Large intestine (tissue), 3 donors: ENCODE measurements at regions not wholly inside any gene's neighbourhood (a gene's known extent, or its start where the extent isn't known, plus 50 kb on each side); places are given as distances from the start of the nearest gene placed in this dataset.
"Not testable (repeated sequence)": the region's sequence is repeated elsewhere in the genome, so short reads cannot be mapped to it uniquely, and the experiment has no call there.

ENCODE experiments used
- DNase-seq, 2 donors: peaks; one replicate each; pipeline versions ENCODE4 v3.0.0 to v3.0.0-alpha.2; 2013
- H3K27ac ChIP-seq: one replicate; pipeline ENCODE4 v1.5.1; 2013; ENCODE audit warnings: low read length
- H3K27me3 ChIP-seq: 2 replicates; pipeline ENCODE4 v1.6.1; 2013; ENCODE audit warnings: low read length; ENCODE audit not compliant: control insufficient read depth, insufficient read depth
- H3K36me3 ChIP-seq: 2 replicates; pipeline ENCODE4 v1.6.1; 2013; ENCODE audit warnings: low read length; ENCODE audit not compliant: control insufficient read depth, insufficient read depth
- H3K4me1 ChIP-seq: one replicate; pipeline ENCODE4 v1.6.1; 2013; ENCODE audit warnings: low read length; ENCODE audit not compliant: control insufficient read depth, insufficient read depth
- H3K4me3 ChIP-seq: one replicate; pipeline ENCODE4 v1.5.1; 2013; ENCODE audit warnings: low read length
- H3K9me3 ChIP-seq: one replicate; pipeline ENCODE4 v1.6.1; 2013; ENCODE audit warnings: mild to moderate bottlenecking, low read depth, low read length, moderate library complexity; ENCODE audit not compliant: control insufficient read depth
- WGBS: methylation state at CpG from one replicate; pipeline ENCODE4 v1.1.5; 2013; ENCODE audit warnings: low lambda C conversion rate; ENCODE audit not compliant: insufficient coverage; 5-methylcytosine and 5-hydroxymethylcytosine counted together

DNA sequence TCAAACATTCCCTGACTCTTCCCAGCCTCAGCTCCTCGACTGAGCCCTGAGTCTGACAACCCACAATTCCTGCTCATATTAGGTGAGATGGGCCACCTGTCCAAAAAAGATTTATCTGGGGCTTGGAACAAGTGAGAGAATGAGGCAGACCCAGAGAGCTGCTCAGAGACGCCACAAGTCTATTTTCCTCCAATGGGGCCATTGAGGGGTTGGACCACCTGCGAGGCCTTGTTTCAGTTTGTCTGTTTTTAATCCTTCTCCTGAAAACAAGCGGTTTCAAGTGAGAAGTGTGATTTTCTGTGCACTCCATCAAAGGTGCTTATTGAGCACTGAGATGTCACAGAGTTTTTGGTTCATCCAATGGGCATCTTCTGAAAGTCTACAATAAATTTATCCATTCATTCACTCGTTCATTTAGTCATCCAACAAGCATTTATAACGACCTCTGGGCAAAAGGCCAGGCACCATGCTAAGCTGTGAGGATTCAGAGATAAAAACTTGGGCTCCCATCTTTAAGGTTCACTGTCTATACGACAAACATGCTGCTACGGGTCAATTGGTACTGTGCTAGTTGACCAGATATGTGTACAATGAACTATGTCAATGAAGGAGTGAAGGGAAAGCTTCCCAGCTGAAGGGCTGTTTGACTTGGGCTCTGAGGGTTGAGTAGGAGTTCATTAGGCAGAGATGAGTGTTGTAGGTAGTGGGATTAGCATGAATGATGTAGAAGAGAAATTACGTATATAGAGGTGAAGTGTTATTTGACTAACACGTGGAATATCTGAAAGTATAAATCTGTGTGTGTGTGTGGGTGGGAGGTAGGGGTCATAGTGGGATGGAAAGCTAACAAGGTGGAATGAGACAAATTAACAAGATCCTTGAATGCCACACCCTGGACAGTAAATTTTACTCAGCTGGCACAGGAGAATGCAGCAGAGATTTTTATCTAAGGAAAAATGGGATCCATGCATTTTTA lies 168.9 kb downstream of the MIAT start:
- Histone ChIP-seq H3K36me3 (no peaks in the 10 kb centered on the region), H3K9me3 (no peaks in the 10 kb centered on the region), H3K4me1 (no peaks in the 10 kb centered on the region), H3K27ac (no peak overlapping the region), H3K27me3 (no peaks in the 10 kb centered on the region), H3K4me3 (no peak overlapping the region)
- no peak for DNase-seq
- WGBS: no CpG with 5 or more reads among the region's 10 CpGs

DNA sequence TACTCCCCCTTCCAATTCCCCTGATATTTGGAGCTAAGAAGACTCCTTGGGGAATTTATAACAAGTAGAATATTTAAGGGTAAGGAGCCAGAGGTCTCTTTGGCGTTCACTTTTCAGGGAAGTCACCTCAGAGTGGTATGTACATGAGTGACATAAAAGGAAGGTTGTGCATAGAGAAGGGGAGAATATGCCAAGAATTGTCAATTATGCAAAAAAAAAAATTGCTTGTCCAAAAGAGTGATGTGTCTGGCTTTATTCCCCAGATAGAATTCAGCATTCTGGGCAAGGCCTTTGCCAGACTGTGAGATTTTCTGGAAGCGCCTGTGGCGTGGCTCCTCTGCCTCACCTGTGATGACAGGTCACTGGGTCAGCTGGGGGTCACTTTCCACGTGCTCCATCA lies 170.2 kb downstream of the MIAT start:
- H3K4me1 ChIP-seq: no peaks in the 10 kb centered on the region
- H3K27me3 ChIP-seq: no peaks in the 10 kb centered on the region
- WGBS: 100% methylated on average over 1 of the region's 4 CpGs
- DNase-seq: no peak
- H3K27ac ChIP-seq: no peak overlapping the region
- no peaks in the 10 kb centered on the region for H3K9me3 ChIP-seq
- H3K36me3 ChIP-seq: no peaks in the 10 kb centered on the region
- H3K4me3 ChIP-seq: no peak overlapping the region

DNA sequence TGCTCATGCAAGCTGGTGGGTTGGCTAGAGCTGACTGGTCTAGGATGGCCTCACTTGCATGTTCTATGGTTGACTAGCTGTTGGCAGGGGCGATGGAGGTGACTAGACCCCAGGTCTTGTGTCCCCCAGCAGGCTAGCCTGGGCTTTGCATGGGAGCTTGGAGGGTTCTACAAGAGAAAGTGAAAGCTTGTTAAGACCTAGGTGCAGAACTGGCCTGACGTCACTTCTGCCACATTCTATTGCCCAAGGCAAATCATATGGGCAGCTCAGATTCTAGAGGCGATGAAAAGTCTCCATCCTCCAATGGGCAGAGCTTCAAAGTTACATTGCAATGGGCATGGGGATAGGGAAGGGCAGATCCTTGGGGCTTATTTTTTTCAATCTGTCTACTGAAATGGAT lies 170.9 kb downstream of the MIAT start:
- no peaks in the 10 kb centered on the region for H3K36me3 ChIP-seq
- no peak for DNase-seq
- H3K4me1 ChIP-seq: no peaks in the 10 kb centered on the region
- WGBS: no CpG with 5 or more reads among the region's 3 CpGs
- no peak overlapping the region for H3K4me3 ChIP-seq
- no peaks in the 10 kb centered on the region for H3K27me3 ChIP-seq
- no peak overlapping the region for H3K27ac ChIP-seq
- H3K9me3 ChIP-seq: no peaks in the 10 kb centered on the region

DNA sequence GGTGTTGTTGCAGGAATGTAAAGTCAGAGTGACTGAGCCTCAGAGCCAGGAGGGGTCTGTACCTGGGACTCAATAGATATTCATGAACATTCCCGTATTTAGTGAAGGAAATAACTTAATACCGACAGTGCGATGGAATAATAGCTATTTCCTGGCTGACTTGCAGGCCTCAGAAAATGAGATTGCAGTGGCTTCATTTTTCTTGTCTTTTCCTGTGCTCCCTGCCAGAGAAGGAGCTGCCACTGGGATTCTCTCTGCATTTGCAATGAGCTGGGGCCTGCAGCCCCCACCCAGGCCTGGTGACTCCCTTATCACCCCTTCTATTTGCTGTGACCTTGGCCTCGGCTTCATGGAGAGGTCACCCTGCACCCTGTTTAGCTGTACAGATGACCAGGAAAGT lies 173.4 kb downstream of the MIAT start:
- Histone ChIP-seq H3K27me3 (no peaks in the 10 kb centered on the region), H3K27ac (no peak overlapping the region), H3K9me3 (no peaks in the 10 kb centered on the region), H3K36me3 (no peaks in the 10 kb centered on the region), H3K4me1 (no peaks in the 10 kb centered on the region), H3K4me3 (no peak overlapping the region)
- DNase-seq: no peak
- no CpG with 5 or more reads among the region's 4 CpGs for WGBS

DNA sequence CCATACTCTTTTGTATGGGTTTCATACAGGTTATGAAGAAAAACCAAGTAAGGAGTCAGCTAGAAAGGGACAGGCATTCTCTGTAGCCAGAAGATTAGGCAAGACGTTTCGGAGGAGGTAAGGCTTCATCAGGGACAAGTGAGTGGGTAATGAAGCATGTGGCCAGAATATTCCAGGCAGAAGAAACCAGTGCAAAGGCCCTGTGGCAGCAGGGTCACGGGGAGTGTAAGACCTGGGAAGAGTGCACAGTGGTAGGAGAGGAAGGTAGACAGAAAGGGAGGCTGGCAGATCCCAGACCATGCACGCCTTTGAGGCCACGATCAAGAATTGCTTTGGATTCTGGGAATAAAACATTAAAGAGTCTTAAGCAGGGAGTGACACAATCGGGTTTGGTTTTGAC lies 177.6 kb downstream of the MIAT start:
- Histone ChIP-seq H3K4me3 (no peak overlapping the region), H3K36me3 (no peaks in the 10 kb centered on the region), H3K4me1 (peaks cover 17% of the 10 kb centered on the region), H3K9me3 (no peaks in the 10 kb centered on the region), H3K27ac (no peak overlapping the region), H3K27me3 (no peaks in the 10 kb centered on the region)
- no peak for DNase-seq
- 100% methylated on average over 3 of the region's 6 CpGs for WGBS

DNA sequence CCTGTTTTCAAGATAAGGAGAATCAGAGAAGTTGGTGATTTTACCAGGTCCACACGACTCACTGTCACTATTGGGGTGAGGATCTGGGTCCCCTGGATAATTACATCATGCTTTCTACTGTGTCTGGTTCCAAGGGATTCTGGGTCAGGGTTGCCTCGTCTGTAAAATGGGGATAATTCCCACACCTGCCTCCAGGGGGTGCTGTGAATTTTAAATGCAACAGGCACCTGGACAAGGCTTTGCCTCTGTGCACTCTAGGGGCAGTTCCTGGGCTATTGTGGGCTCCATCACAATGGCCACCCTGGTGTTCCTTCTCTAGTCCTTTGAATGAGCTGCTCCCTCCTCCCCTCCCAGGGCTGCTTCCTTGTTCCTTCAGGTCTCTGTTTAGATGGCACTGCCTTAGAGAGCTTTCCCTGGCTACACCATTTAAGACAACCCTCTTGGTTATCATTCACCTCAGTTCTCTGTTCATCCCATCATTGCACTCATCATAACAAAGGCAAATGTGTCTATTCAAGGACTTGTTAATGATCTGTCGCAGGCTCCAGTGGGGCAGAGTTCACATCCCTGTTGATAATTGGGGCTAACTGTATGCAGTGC lies 178.6 kb downstream of the MIAT start:
- Histone ChIP-seq H3K4me1 (peaks cover 17% of the 10 kb centered on the region), H3K27me3 (no peaks in the 10 kb centered on the region), H3K36me3 (no peaks in the 10 kb centered on the region), H3K27ac (peak overlapping the region; percentile 30), H3K9me3 (no peaks in the 10 kb centered on the region), H3K4me3 (no peak overlapping the region)
- DNase-seq: peak; percentile 15 to 39
- WGBS: no CpG with 5 or more reads among the region's 3 CpGs

DNA sequence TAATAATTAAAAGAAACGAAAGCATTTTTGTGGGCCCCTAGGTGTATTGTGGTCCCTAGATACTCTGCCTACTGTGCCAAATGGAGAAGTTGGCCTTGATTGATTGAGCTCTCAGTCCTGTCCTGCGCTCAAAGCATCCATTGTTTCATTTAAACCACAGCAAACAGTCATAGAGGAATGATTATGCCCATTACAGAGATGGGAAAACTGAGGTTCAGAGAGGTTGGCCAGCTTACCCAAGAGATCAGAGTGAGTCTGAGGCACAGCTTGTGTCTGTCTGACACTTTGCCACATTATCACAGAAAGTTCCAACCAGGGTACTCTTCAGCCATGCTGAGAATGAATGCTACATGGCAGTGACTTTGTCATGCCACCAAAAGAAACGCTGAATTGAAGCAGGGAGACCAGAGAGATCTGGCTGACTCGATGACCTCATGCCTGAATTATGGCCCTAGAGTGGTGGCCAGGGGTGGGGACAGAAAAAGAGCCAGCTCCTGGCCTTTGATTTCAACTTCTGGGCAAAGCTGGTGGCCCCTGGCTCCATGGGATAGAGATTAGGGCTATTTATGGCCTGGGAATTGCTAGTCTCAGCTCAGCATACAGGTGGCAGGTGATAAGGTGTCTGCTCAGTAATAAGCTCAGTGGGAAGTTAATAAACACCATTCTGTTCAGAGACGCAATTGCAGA lies 180.5 kb downstream of the MIAT start:
- Histone ChIP-seq H3K4me3 (no peak overlapping the region), H3K36me3 (no peaks in the 10 kb centered on the region), H3K9me3 (no peaks in the 10 kb centered on the region), H3K27ac (peak overlapping the region; percentile 66), H3K4me1 (peaks cover 17% of the 10 kb centered on the region), H3K27me3 (no peaks in the 10 kb centered on the region)
- DNase-seq: peak; percentile 88 to 96
- WGBS: 100% methylated on average over 1 of the region's 5 CpGs

DNA sequence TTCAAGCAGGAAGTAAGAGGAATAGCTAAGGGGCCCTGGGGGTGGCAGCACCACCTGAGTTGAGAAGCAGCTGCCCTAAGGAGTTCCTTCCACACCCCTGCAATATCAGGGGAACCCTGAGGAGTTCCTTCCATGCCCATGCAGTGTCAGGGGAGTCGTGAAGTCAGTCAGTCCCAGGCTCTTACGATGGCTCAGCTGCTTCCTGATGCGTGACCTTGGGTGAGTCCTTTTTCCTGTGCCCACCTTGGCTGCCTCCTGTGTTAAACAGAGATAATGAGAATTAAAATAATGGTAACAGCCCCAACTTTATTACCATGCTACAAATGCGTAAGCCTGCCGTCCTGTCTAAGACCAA lies 181.1 kb downstream of the MIAT start:
- H3K9me3 ChIP-seq: no peaks in the 10 kb centered on the region
- H3K27ac ChIP-seq: peak overlapping the region; percentile 61
- H3K4me3 ChIP-seq: no peak overlapping the region
- no peaks in the 10 kb centered on the region for H3K27me3 ChIP-seq
- no CpG with 5 or more reads among the region's 5 CpGs for WGBS
- peaks cover 17% of the 10 kb centered on the region for H3K4me1 ChIP-seq
- H3K36me3 ChIP-seq: no peaks in the 10 kb centered on the region
- no peak for DNase-seq

DNA sequence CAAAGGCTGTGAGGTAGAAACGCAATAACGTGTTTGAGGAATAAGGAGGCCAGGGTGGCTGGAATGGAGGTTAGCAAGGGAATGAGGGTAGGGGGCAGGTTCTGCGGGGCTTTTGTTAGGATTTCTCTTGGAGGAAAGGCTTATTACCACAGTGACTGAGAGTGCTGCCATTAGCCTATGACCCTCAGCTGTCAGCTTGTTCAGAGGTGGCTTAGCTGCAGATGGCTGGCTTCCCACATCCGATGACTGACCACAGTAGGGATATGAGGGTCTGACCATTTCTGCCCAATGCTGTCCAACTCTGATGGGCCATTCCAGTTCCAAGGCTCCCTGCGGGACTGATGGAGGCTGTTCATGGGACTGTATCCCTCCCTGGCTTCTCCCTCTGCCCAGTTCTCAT lies 181.8 kb downstream of the MIAT start:
- peaks cover 17% of the 10 kb centered on the region for H3K4me1 ChIP-seq
- H3K27me3 ChIP-seq: no peaks in the 10 kb centered on the region
- no peak overlapping the region for H3K4me3 ChIP-seq
- peak in 1 of 2 donors; percentile 8 for DNase-seq
- H3K9me3 ChIP-seq: no peaks in the 10 kb centered on the region
- no peaks in the 10 kb centered on the region for H3K36me3 ChIP-seq
- H3K27ac ChIP-seq: peak overlapping the region; percentile 61
- WGBS: 82% methylated on average over 3 of the region's 5 CpGs

DNA sequence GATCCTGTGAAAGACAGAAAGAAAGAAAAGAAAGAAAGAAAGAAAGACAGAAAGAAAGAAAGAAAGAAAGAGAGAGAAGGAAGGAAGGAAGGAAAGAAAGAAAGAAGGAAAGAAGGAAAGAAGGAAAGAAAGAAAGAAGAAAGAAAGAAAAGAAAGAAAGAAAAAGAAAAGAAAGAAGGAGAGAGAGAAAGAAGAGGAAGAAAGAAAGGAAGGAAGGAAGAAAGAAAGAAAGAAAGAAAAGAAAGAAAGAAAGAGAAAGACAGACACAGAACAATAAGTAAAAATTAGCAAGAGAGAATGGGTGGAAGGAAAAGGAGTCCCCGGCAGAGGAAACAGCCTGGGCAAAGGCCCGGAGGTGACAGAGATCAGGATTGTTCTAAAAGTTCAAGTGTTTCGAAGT lies 183.4 kb downstream of the MIAT start:
- WGBS: 100% methylated on average over 1 of the region's 3 CpGs
- peaks cover 17% of the 10 kb centered on the region for H3K4me1 ChIP-seq

More for the DNA sequence above, 183.4 kb downstream of the MIAT start:
- not testable (repeated sequence) for H3K36me3 ChIP-seq, H3K9me3 ChIP-seq, DNase-seq, H3K27me3 ChIP-seq, H3K27ac ChIP-seq, H3K4me3 ChIP-seq
